Pancreas (tissue), 10 donors: ENCODE measurements at regions not wholly inside any gene's neighbourhood (a gene's known extent, or its start where the extent isn't known, plus 50 kb on each side); places are given as distances from the start of the nearest gene placed in this dataset.

Source experiments
- ATAC-seq, 4 donors: fragments of 200-7000 bp; cut with Tn5 transposase; one replicate each; pipeline versions ENCODE4 v1.8.0 to v1.9.1; 2020; ENCODE audit warnings: mild to moderate bottlenecking in 4 of 4, moderate library complexity in 4 of 4
- DNase-seq, 6 donors: peaks; one replicate each; pipeline ENCODE4 v3.0.0-alpha.2; 2020
- FAIRE-seq: peaks from 2 replicates; lab custom pipeline; 2012; peaks lifted over from hg19 to GRCh38; lab: Jason Lieb, UNC
- H3K27ac ChIP-seq, 4 donors: fragments of 200-600 bp; sonication (generic); 1 replicate in 3 of 4; 2 replicates in 1 of 4; pipeline versions ENCODE4 v1.5.0 to v1.8.0; 2020
- H3K27me3 ChIP-seq, 4 donors: fragments of 200-600 bp; one replicate each; pipeline ENCODE4 v1.8.0; 2021
- H3K36me3 ChIP-seq, 3 donors: fragments of 200-600 bp; sonication (generic) in 1 of 3; one replicate each; pipeline versions ENCODE4 v1.5.0 to v1.8.0; 2020 to 2021
- H3K4me1 ChIP-seq, 3 donors: fragments of 200-600 bp; one replicate each; pipeline ENCODE4 v1.8.0; 2021
- H3K4me3 ChIP-seq, 4 donors: fragments of 200-600 bp; sonication (generic) in 2 of 4; one replicate each; pipeline versions ENCODE4 v1.5.0 to v1.8.0; 2020 to 2021
- H3K9me3 ChIP-seq, 4 donors: fragments of 200-600 bp; one replicate each; pipeline ENCODE4 v1.8.0; 2021
- WGBS, 2 donors: extraction: QIAGEN DNeasy Blood & Tissue Kit; methylation state at CpG; one replicate each; pipeline ENCODE4 v1.1.7; 2013; 5-methylcytosine and 5-hydroxymethylcytosine counted together
- intact Hi-C, 3 donors: fragments of 100-400 bp; cut with DNase I; formaldehyde crosslinking; loops; one replicate each; pipeline versions ENCODE4 v1.11.1 to v1.14.2; 2022
- TF ChIP-seq, protein P1 (sequence below), 4 donors: fragments of 200-600 bp; sonication (generic) in 3 of 4; IDR thresholded peaks; one replicate each; pipeline versions ENCODE4 v1.5.0 to v1.8.0; 2021; ENCODE audit warnings: antibody characterized with exemption in 4 of 4
- donor health status: healthy with polysubstance abuse.
- donor health status: DM: no; HTN: no; CAD: no; lungs with moderate emphysema.
- donor health status: DM: no; HTN: no; CAD: no.
- donor health status: control.
- donor health status: control.
- donor health status: Bipolar disorder and iron deficiency.
- donor health status: DM: yes; HTN: yes; CAD: no.
- donor health status: DM: no; HTN: no; CAD: no.
- donor health status: DM: no; HTN: no; CAD: no.
- donor health status: DM: yes; HTN: yes; CAD: no.

DNA sequence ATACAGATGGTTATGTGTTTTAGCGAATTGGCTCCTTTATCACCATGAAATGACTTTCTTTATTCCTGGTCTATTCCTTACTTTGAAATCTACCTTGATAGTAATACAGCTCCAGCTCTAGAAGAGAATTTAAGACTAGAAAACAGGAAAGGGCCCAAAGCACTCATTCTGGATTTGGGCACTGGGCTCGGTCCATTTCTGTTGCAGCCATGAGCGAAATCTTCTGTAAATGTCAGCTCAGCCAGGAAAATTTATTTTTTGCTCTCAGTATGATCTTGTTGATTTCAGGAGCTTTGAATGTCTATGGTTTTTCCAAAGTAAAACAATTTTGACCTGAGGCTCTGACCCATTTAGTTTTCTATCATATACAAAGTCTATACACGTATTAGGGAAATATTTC is 104.1 kb downstream of the DIRAS2 start:
- WGBS, 2 donors = 81 to 84% methylated on average over 4 of the region's 4 CpGs
- no peak for FAIRE-seq

DNA sequence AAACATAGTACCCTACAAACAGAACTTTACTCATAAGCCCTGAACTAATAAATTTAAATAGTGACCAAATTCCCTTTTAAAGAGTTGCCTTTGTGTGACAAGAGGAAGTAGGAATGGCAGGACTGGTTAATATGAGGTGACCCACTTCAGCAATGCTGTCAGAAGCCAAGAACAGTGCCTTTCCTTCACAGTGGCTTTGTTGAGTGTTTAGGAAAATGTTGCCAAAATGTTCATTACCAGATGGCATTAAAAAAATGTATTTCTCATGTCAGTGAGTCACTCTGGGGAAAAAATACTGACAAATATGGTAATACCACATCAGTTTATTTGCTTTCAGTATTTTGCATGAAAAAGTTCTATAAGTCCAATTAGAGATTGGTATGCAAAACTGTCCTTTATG is 103.3 kb downstream of the DIRAS2 start:
- Histone ChIP-seq H3K9me3 (no peaks in the 10 kb centered on the region), H3K36me3 (no peaks in the 10 kb centered on the region), H3K27me3 (no peaks in the 10 kb centered on the region), H3K27ac (no peak overlapping the region), H3K4me3 (no peak overlapping the region), H3K4me1 (no peaks in the 10 kb centered on the region)
- intact Hi-C loops = no loop called here
- TF ChIP-seq, protein P1, sequence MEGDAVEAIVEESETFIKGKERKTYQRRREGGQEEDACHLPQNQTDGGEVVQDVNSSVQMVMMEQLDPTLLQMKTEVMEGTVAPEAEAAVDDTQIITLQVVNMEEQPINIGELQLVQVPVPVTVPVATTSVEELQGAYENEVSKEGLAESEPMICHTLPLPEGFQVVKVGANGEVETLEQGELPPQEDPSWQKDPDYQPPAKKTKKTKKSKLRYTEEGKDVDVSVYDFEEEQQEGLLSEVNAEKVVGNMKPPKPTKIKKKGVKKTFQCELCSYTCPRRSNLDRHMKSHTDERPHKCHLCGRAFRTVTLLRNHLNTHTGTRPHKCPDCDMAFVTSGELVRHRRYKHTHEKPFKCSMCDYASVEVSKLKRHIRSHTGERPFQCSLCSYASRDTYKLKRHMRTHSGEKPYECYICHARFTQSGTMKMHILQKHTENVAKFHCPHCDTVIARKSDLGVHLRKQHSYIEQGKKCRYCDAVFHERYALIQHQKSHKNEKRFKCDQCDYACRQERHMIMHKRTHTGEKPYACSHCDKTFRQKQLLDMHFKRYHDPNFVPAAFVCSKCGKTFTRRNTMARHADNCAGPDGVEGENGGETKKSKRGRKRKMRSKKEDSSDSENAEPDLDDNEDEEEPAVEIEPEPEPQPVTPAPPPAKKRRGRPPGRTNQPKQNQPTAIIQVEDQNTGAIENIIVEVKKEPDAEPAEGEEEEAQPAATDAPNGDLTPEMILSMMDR (IDR thresholded peaks at IDR 0.05) = no peak
- ATAC-seq = peak in 2 of 4 donors; percentile 27 to 45
- DNase-seq = no peak
- FAIRE-seq = no peak

More for the DNA sequence above, 104.1 kb downstream of the DIRAS2 start:
- intact Hi-C loops = no loop called here
- H3K27ac ChIP-seq = no peak overlapping the region
- no peaks in the 10 kb centered on the region for H3K4me1 ChIP-seq
- H3K9me3 ChIP-seq = no peaks in the 10 kb centered on the region
- no peaks in the 10 kb centered on the region for H3K27me3 ChIP-seq
- TF ChIP-seq, protein P1 (IDR thresholded peaks at IDR 0.05) = no peak
- ATAC-seq (no peak), DNase-seq (no peak)
- H3K4me3 ChIP-seq = no peak overlapping the region
- no peaks in the 10 kb centered on the region for H3K36me3 ChIP-seq

DNA sequence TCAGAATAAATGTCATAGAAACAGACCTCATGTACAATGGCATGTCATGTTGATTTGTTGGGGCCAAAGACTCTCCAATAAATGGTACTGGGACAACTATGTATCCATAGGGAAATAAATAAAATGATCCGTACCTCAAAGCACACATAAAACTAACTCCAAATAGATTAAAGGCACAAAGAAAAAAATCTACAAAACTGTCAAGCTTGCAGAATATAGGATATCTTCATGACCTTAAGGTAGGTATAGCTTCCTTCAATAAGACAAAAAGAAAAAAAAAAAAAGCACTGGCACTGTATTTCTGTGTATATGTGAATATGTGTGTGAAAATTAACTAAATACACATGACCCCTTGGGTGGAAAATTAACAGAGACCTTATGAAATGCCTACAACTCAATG is 101.9 kb downstream of the DIRAS2 start:
- H3K4me1 ChIP-seq = no peaks in the 10 kb centered on the region
- H3K27ac ChIP-seq = no peak overlapping the region
- ATAC-seq (no peak), FAIRE-seq (no peak), DNase-seq (no peak)
- no peaks in the 10 kb centered on the region for H3K27me3 ChIP-seq
- intact Hi-C loops = no loop called here
- WGBS, 2 donors = 80 to 89% methylated on average over 1 of the region's 1 CpG
- no peaks in the 10 kb centered on the region for H3K36me3 ChIP-seq
- H3K9me3 ChIP-seq = no peaks in the 10 kb centered on the region
- no peak overlapping the region for H3K4me3 ChIP-seq
- TF ChIP-seq, protein P1 (IDR thresholded peaks at IDR 0.05) = no peak

DNA sequence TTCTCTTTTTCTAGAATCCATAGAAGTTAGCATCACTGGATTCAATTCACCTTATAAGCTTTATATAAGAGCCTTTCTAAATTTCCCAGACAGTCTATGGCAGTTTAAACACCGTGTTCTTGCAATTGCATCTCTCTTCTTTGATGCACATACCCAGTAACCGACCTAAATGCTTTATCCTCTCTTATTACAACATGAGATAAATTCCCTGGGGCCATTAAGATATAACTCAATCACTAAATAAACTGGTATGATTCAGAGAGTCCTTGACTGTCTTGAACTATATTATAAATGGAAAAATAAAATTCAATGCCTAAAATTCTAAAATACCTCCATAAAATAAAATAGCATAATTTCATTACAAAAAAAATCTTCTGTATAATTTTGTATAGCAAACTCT is 98.1 kb downstream of the DIRAS2 start:
- Histone ChIP-seq H3K9me3 (no peaks in the 10 kb centered on the region), H3K4me1 (no peaks in the 10 kb centered on the region), H3K4me3 (no peak overlapping the region), H3K27me3 (no peaks in the 10 kb centered on the region), H3K27ac (no peak overlapping the region), H3K36me3 (no peaks in the 10 kb centered on the region)
- intact Hi-C loops = no loop called here
- ATAC-seq (no peak), FAIRE-seq (no peak), DNase-seq (no peak)
- TF ChIP-seq, protein P1 (IDR thresholded peaks at IDR 0.05) = no peak
- WGBS, 2 donors = 63 to 74% methylated on average over 2 of the region's 2 CpGs

DNA sequence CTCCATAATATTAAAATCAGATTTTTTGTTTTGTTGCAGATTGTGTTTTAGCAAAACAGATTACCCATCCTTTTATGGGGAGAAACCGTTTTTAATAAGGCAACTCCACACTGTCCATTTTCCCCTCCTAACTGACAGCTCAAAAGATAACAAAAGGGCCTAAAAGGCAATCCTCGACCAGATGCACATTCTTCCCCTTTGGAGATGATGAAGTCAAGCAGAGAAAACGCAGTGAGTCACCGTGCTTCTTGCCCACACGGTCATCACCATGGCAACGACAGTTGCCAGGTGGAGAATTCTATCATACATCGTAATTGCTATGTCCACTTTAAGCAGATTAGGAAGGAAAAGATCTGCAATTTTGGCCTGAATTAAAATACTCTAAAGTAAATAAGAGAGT is 96.4 kb downstream of the DIRAS2 start:
- FAIRE-seq (no peak), DNase-seq (no peak), ATAC-seq (peak in 2 of 4 donors; percentile 61 to 80)
- H3K4me1 ChIP-seq = no peaks in the 10 kb centered on the region
- WGBS, 2 donors = 19 to 23% methylated on average over 7 of the region's 7 CpGs
- no peak overlapping the region for H3K27ac ChIP-seq
- H3K9me3 ChIP-seq = no peaks in the 10 kb centered on the region
- intact Hi-C loops = no loop called here
- H3K27me3 ChIP-seq = no peaks in the 10 kb centered on the region
- TF ChIP-seq, protein P1 (IDR thresholded peaks at IDR 0.05) = no peak
- H3K4me3 ChIP-seq = no peak overlapping the region
- H3K36me3 ChIP-seq = no peaks in the 10 kb centered on the region
